Bronchial epithelial cell (primary cell): ENCODE measurements at regions not wholly inside any gene's neighbourhood (a gene's known extent, or its start where the extent isn't known, plus 50 kb on each side); places are given as distances from the start of the nearest gene placed in this dataset.

Source experiments
- DNase-seq: peaks from one replicate; pipeline ENCODE4 v3.0.0-alpha.2; 2010; ENCODE audit warnings: low read depth
- FAIRE-seq: peaks from 2 replicates; lab custom pipeline; 2011; peaks lifted over from hg19 to GRCh38; lab: Jason Lieb, UNC
- H3K27me3 ChIP-seq: 2 replicates; pipeline ENCODE4 v1.5.1; 2011; ENCODE audit warnings: low read length; ENCODE audit not compliant: control insufficient read depth, insufficient read depth
- H3K36me3 ChIP-seq: 2 replicates; pipeline ENCODE4 v1.5.1; 2011; ENCODE audit warnings: low read length; ENCODE audit not compliant: control insufficient read depth, insufficient read depth
- H3K4me3 ChIP-seq: 2 replicates; pipeline ENCODE4 v1.5.1; 2011; ENCODE audit warnings: mild to moderate bottlenecking, low read depth, low read length, control low read depth
- TF ChIP-seq, protein P1 (sequence below): IDR thresholded peaks from 2 replicates; pipeline ENCODE4 v1.5.1; 2011; ENCODE audit warnings: mild to moderate bottlenecking, moderate library complexity, low read length, control low read depth, inconsistent platforms; ENCODE audit not compliant: insufficient read depth, severe bottlenecking

DNA sequence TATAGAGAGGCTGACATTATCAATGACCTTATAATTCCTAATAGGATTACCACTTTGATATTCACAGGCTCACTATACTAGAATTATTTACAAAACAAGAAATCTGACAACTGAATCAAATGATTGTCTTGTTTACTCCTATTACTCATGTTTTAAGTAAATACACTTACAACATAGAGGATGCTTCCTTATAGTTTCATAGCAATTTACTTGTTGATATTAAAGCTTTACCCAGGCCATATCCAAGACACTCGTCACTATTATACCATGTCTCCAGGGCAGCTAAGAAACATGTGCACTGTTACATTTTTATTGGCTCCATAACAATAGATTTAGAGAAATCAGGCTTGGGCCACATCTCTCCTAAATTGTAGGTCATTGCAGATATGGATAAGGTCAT is 276.9 kb downstream of the HGF start:
- H3K36me3 ChIP-seq = no peaks in the 10 kb centered on the region
- H3K4me3 ChIP-seq = no peak overlapping the region
- no peaks in the 10 kb centered on the region for H3K27me3 ChIP-seq
- FAIRE-seq = no peak
- TF ChIP-seq, protein P1, sequence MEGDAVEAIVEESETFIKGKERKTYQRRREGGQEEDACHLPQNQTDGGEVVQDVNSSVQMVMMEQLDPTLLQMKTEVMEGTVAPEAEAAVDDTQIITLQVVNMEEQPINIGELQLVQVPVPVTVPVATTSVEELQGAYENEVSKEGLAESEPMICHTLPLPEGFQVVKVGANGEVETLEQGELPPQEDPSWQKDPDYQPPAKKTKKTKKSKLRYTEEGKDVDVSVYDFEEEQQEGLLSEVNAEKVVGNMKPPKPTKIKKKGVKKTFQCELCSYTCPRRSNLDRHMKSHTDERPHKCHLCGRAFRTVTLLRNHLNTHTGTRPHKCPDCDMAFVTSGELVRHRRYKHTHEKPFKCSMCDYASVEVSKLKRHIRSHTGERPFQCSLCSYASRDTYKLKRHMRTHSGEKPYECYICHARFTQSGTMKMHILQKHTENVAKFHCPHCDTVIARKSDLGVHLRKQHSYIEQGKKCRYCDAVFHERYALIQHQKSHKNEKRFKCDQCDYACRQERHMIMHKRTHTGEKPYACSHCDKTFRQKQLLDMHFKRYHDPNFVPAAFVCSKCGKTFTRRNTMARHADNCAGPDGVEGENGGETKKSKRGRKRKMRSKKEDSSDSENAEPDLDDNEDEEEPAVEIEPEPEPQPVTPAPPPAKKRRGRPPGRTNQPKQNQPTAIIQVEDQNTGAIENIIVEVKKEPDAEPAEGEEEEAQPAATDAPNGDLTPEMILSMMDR = no peak
- peak; percentile 12 for DNase-seq

DNA sequence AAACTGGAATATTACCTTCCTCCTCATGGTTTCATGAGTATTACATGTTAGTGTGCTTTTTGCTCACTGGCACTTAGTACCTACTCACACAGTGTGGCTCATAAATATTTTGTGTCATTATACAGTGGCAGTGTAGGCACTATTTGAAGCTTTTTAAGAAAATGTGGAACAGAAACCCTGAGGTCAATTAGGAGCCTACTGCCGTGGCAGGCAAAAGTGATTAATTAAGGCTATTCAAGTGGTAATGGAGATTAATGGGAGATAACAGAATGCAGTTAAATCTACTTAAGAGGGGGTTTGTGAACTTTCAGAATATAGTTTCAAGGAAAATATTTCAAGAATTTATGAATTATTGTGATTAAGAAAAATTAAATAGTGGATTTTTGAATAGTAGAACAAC is 277.6 kb downstream of the HGF start:
- Histone ChIP-seq H3K4me3 (no peak overlapping the region), H3K36me3 (no peaks in the 10 kb centered on the region), H3K27me3 (no peaks in the 10 kb centered on the region)
- no peak for FAIRE-seq
- DNase-seq = no peak
- TF ChIP-seq, protein P1 = no peak

DNA sequence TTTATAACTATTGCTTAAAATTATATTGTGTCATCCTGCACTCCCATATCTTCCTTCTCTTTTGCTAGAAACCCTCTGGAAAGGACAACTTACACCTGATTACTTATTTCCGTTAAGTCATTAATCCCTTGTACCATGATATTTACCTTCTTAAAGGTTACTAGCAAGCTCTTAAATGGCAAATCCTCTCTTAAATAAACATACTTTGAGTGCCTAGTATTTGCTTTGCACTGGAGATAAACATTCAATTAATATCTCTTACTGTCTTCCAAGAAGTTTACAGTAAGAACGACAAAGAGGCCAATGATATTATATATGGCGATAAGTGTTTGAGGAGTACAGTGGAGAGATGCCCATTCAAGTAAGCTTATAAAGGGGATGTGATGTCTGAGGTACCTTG is 278.3 kb downstream of the HGF start:
- H3K27me3 ChIP-seq = no peaks in the 10 kb centered on the region
- H3K36me3 ChIP-seq = no peaks in the 10 kb centered on the region
- no peak overlapping the region for H3K4me3 ChIP-seq
- TF ChIP-seq, protein P1 = no peak
- no peak for DNase-seq
- no peak for FAIRE-seq

DNA sequence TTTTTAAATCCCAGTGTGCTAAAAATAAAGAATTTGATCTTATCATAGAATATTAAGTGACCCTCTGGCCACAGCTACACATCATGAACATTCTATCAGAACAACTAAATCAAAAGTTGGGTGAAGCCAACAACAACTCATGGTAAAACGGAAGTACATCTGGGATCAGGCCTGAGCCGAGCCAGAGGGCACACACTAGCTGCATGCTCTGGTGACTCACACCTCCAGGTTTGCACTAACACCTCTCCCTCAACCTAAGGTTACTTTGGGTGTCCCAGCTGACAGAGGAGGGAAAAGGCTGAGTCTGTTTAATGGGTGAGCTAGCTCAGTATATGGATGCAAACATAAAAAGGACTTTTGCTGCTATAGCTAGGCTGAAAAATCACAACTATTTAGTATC is 281.6 kb downstream of the HGF start:
- H3K4me3 ChIP-seq = no peak overlapping the region
- FAIRE-seq = no peak
- H3K27me3 ChIP-seq = no peaks in the 10 kb centered on the region
- peak; percentile 42 for DNase-seq
- TF ChIP-seq, protein P1 = no peak
- H3K36me3 ChIP-seq = no peaks in the 10 kb centered on the region

DNA sequence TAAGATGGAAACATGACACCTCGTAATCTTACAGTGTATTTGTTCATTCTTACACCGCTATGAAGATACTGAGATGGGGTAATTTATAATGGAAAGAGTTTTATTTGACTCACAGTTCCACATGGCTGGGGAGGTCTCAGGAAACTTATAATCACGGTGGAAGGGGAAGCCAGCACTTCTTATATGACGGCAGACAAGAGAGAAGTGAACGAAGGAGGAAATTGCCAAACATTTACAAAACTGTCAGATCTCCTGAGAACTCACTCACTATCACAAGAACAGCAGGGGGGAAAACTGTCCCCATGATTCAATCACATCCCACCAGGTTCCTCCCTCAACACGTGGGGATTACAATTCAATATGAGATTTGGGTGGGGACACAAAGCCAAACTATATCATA is 282.3 kb downstream of the HGF start:
- DNase-seq = no peak
- Histone ChIP-seq H3K4me3 (no peak overlapping the region), H3K36me3 (no peaks in the 10 kb centered on the region), H3K27me3 (no peaks in the 10 kb centered on the region)
- TF ChIP-seq, protein P1 = no peak
- no peak for FAIRE-seq

DNA sequence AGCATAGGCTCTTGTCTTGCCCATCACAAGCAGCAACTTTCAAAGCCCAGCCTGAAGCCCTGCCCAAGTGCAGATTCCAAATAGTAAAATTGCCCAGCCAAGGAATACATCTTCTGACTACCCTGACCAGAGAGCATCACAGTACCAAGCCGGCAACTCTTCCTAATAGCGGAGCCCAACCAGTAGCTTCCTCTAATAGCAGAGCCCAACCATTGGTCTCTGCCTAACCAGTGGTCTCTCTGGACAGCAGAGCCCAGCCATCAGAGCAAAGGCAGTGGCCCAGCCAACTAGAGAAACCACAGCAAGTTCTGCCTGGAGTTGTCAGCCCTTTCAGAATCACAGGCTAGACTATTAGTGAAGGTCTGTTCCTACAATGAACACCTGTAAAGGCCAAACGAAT is 285.6 kb downstream of the HGF start:
- TF ChIP-seq, protein P1 = no peak
- FAIRE-seq (no peak), DNase-seq (no peak)

More for the DNA sequence above, 285.6 kb downstream of the HGF start:
- Histone ChIP-seq H3K27me3 (no peaks in the 10 kb centered on the region), H3K4me3 (no peak overlapping the region), H3K36me3 (no peaks in the 10 kb centered on the region)
